Esophagus mucosa (tissue), 1 donor: ENCODE measurements at regions not wholly inside any gene's neighbourhood (a gene's known extent, or its start where the extent isn't known, plus 50 kb on each side); places are given as distances from the start of the nearest gene placed in this dataset.
"Not testable (repeated sequence)": the region's sequence is repeated elsewhere in the genome, so short reads cannot be mapped to it uniquely, and the experiment has no call there.

ENCODE experiments used
- ATAC-seq: fragments of 200-7000 bp; cut with Tn5 transposase; one replicate; pipeline ENCODE4 v1.9.1; 2020
- donor health status: DM: yes; HTN: yes; CAD: no.

GRCh38 chr12:11540156-11540555 lies 109.3 kb upstream of the ETV6 start:
- no peak for ATAC-seq

GRCh38 chr12:11540615-11541310 lies 108.7 kb upstream of the ETV6 start:
- ATAC-seq: no peak

GRCh38 chr12:11542599-11542998 lies 106.9 kb upstream of the ETV6 start:
- no peak for ATAC-seq

- ATAC-seq: peak; percentile 91
Observed at GRCh38 chr12:11543457-11544158, 105.9 kb upstream of the ETV6 start.

- ATAC-seq: no peak
Observed at GRCh38 chr12:11545484-11546330, 103.8 kb upstream of the ETV6 start.

- ATAC-seq: not testable (repeated sequence)
Observed at GRCh38 chr12:11546582-11547270, 102.7 kb upstream of the ETV6 start.

GRCh38 chr12:11547271-11547646 lies 102.2 kb upstream of the ETV6 start:
- not testable (repeated sequence) for ATAC-seq

- ATAC-seq: no peak
Observed at GRCh38 chr12:11549119-11549518, 100.4 kb upstream of the ETV6 start.

GRCh38 chr12:11553871-11554533 lies 95.5 kb upstream of the ETV6 start:
- peak; percentile 73 for ATAC-seq

GRCh38 chr12:11555195-11555594 lies 94.3 kb upstream of the ETV6 start:
- ATAC-seq: no peak

- peak; percentile 73 for ATAC-seq
Observed at GRCh38 chr12:11555743-11556625, 93.5 kb upstream of the ETV6 start.

- ATAC-seq: no peak
Observed at GRCh38 chr12:11556682-11557081, 92.8 kb upstream of the ETV6 start.

- no peak for ATAC-seq
Observed at GRCh38 chr12:11559626-11560340, 89.7 kb upstream of the ETV6 start.

- no peak for ATAC-seq
Observed at GRCh38 chr12:11561411-11561810, 88.1 kb upstream of the ETV6 start.

GRCh38 chr12:11563785-11564739 lies 85.4 kb upstream of the ETV6 start:
- no peak for ATAC-seq

- ATAC-seq: no peak
Observed at GRCh38 chr12:11564984-11565651, 84.4 kb upstream of the ETV6 start.

GRCh38 chr12:11565752-11566151 lies 83.7 kb upstream of the ETV6 start:
- no peak for ATAC-seq

- no peak for ATAC-seq
Observed at GRCh38 chr12:11568155-11568761, 81.2 kb upstream of the ETV6 start.
